Islet precursor cell (in vitro differentiated cells): ENCODE measurements at regions not wholly inside any gene's neighbourhood (a gene's known extent, or its start where the extent isn't known, plus 50 kb on each side); places are given as distances from the start of the nearest gene placed in this dataset.
"Not testable (repeated sequence)": the region's sequence is repeated elsewhere in the genome, so short reads cannot be mapped to it uniquely, and the experiment has no call there.

Experiments used
- DNase-seq: peaks from one replicate; pipeline ENCODE4 v3.0.0-alpha.2; 2018

GRCh38 chr6:27138837-27139755, 108.4 kb upstream of the PRSS16 start:
- DNase-seq = peak; percentile 78

DNA sequence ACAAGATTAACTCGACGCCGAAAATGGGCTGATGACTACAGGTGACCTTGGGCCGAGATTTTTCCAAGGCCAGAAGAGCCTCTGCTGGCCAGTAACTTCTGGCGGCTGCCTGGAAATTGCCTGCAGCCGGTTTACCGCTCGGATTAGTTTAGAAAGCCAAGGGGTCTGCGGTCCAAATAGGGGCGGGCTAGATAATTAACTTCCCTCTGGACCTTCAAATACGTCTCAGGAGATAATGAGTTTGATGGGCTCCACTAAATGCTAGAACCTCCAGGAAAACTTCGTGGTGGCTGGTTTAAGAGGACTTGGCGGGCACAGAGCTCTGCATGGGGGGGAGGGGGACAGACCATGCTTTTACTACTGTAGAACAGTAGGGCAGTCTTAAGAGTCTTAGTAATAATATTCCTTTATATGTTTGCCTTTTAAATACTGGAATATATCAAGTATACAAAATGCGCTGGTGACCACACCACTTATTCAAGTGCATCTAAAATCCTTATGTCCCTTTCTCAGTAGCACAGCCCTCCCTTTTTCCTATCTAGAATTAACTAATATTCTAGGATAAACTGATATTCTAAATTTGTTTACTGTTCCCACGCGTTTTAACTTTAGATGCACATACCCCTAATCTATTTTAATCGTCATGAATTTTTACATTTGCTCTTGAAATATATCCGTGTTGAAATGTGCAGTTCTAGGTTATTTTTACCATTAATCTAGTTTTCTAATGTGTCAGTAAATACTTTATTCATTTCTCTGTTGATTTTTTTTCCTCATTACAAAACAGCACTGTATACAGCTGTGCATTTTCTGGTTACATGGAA, 107.5 kb upstream of the PRSS16 start:
- DNase-seq = peak; percentile 72

- DNase-seq = no peak
Measured at GRCh38 chr6:27140999-27141528, 106.4 kb upstream of the PRSS16 start.

- no peak for DNase-seq
Measured at GRCh38 chr6:27141529-27142015, 105.9 kb upstream of the PRSS16 start.

- not testable (repeated sequence) for DNase-seq
Measured at GRCh38 chr6:27143020-27143388, 104.5 kb upstream of the PRSS16 start.

- no peak for DNase-seq
Measured at GRCh38 chr6:27143474-27144026, 104.0 kb upstream of the PRSS16 start.

GRCh38 chr6:27144740-27145079, 102.8 kb upstream of the PRSS16 start:
- DNase-seq = peak; percentile 51

- DNase-seq = peak; percentile 86
Measured at GRCh38 chr6:27145731-27146455, 101.6 kb upstream of the PRSS16 start.

- not testable (repeated sequence) for DNase-seq
Measured at GRCh38 chr6:27146456-27146705, 101.1 kb upstream of the PRSS16 start.

DNA sequence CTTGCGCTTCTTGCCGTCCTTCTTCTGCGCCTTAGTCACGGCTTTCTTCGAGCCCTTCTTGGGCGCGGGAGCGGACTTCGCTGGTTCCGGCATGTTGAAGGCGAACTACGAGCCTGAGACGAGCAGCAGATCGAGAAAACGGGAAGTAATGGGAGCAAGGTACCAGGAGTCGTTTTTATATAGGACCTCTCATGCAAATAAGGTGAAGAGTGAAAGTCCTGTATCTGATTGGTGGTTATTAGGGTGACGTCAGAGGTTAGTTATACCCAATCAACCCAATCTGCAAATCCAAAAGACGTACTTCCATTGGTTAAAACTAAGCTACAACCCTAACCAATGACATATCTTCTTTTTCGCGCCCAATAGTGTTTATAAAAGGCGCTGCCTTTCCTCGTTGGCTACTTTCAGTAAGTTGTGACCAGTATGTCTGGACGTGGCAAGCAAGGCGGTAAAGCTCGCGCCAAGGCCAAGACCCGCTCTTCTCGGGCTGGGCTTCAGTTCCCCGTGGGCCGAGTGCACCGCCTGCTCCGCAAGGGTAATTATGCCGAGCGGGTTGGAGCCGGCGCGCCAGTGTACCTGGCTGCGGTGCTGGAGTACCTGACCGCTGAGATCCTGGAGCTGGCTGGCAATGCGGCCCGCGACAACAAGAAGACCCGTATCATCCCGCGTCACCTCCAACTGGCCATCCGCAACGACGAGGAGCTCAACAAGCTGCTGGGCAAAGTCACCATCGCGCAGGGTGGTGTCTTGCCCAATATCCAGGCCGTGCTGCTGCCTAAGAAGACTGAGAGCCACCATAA, 100.6 kb upstream of the PRSS16 start:
- DNase-seq = peak; percentile 96

DNA sequence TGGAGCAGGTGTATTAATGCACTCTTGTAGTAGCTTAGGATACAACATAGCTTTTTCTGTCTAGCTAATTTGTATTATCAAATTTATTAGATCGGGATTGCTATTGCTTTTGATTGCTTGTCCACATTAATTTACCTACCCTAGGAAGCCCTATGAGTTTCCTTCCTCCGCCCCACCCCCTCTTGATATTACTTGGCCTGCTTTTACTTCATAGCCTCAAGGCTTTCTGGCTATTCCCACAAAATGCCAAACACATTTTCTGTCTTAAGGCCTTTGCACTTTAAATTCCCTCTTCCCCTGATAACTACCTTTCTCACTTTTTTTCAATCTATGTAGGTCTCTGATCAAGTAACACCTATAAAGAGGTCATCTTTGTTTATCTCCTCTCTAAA, 99.1 kb upstream of the PRSS16 start:
- no peak for DNase-seq

DNA sequence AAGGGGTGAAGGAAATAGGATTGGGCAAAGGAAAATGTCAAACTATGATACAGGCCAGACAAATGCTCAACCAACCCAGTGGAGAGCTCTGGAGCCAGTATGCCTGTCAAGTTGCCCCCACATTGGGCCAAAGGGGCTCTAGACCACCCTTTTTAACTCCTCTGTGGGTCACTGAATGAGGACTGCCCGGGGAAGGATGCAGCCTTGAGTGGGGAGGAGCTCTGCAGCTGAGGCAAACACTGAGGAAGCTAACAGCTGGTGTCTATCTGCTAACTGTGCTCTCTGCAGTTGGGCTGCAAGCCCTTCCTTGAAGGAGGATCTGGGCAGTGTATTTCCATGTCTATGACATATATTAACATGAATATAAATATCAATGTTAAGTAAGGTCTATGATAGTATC, 98.4 kb upstream of the PRSS16 start:
- no peak for DNase-seq

DNA sequence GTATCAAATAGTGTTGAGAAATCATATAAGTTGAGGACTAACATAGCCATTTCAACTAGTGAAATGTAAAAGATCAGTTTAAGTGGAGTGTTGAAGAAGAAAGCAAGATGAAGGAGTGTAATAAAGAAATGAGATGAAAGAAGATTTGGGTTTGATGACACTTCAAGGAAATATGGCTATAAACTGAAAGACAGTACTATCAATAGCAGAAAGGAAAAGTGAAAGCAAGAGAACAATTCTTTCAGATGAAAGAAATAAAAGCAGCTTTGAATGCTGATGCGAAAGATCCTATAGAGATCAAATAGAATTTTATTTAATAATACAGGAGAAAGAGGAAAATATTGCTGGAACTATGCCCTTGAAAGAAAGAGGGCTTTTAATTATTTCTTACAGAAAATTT, 92.8 kb upstream of the PRSS16 start:
- DNase-seq = no peak

- DNase-seq = no peak
Measured at GRCh38 chr6:27156874-27157458, 90.5 kb upstream of the PRSS16 start.

DNA sequence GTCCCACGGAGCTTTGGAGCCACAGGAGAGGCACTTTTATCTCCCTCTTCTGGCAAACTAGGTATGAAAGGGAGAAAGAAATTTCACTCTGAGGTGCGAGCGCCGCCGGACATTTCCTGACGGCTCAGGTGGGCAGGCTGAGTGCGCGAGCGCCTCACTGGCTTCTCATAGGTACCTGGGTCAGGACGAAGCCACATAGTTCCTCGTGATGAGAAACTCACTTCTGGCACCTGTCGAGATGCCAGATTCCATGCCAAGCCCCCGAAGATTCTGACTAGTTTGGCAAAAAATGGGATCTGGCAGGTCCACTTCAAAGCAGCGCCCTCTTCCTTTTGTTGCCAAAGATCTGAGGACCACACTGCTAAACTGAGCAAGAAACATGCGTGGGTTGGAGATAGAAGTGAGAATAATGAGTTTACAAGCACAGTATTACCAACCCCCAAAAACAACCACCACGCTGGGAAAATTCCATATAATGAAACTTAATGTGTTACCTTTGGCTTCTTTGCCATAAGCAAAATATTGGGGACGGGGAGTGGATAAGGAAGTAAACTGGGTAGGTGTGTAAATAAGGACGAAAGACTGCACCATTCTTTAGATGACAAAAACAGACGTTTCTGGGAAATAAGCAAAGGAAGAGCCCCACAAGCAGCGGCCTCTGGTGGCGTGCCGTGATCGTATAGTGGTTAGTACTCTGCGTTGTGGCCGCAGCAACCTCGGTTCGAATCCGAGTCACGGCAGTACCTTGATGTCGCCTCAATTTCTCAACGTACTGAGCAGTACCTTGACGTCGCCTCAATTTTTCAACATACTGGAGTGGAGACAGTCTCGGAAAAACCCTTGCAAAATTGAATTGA, 89.8 kb upstream of the PRSS16 start:
- DNase-seq = peak; percentile 69

DNA sequence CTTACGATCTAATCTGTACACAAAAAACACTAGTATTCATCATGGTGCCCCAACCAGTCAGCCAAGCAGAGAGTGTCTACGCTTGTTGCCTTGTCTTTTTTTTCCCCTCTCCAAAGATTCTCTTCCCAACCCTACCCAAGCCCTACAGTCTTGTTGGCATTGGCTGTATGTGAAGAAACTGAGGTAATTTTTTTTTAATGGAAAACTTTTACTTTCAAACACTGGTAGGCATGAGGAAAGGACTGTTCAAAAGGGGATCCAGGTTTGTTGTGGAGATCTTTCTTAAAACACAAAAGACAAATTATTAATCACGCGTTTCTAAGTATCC, 89.2 kb upstream of the PRSS16 start:
- no peak for DNase-seq

DNA sequence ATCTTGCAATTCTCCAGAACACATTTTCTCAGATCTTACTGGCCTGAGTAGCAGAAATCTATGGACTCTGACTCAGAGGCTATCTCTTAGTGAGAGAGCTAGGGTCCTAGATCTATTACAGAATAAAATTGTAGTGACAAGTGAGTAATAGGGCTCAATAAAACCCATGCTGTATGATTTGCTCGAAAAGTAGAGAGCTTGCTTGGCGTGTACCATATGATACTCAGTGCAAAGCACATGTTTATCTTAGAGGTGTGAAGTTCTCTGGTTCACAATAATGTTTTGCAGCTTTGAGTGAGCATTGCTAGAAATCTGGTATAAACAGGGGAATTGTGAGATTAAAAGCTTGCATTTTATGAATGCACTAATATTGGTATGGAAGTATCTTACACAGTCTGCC, 87.8 kb upstream of the PRSS16 start:
- DNase-seq = no peak

- no peak for DNase-seq
Measured at GRCh38 chr6:27161115-27161514, 86.4 kb upstream of the PRSS16 start.

DNA sequence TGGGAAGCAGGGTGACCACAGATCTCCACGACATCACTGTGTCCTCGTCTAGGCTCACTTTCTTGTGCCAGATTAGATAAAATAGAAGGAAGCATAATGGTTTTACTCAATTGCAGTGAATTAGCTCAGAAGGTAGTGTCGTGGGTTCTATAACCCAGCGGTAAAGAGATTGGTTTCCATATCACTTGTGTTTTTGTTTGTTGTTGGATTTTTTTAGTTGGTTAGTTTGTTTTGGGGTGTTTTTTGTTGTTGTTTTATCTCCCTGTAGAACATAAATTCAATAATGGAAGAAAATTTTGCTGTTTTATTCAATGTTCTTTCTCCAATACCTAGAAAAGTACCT, 85.9 kb upstream of the PRSS16 start:
- DNase-seq = no peak

DNA sequence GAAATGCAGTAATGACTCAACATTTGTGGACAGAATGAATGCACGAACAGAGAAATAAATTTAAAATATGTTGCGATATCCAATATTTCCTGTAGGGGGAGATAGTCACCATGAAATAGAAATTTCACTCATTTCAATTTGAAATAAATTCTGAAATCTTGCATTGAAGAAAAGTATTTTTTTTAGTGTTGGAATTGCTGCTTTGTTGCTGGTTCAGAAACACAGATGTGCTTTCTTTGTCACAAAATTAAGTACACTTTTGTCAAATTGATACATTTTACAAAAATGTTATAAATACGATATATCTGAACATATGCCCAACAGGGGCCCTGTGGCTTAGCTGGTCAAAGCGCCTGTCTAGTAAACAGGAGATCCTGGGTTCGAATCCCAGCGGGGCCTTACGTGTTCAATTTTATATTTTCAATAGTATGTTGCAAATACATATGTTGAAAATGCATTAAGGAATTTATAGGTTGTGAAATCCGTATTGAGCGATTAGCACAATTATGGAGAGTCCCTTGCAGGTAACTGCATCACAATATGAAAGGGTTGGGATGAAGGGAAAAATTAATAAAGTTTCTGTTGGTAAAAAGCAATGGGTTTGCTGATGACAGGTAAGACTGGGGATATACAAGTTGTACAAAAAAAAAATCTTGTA, 85.4 kb upstream of the PRSS16 start:
- DNase-seq = no peak

GRCh38 chr6:27163834-27164233, 83.7 kb upstream of the PRSS16 start:
- no peak for DNase-seq
